NCI-H82 (cell line): ENCODE measurements at regions not wholly inside any gene's neighbourhood (a gene's known extent, or its start where the extent isn't known, plus 50 kb on each side); places are given as distances from the start of the nearest gene placed in this dataset.
"Not testable (repeated sequence)": the region's sequence is repeated elsewhere in the genome, so short reads cannot be mapped to it uniquely, and the experiment has no call there.

Experiments
- DNase-seq: peaks from one replicate; lab custom pipeline; 2025; lab: John Stamatoyannopoulos, UW

GRCh38 chr7:15143936-15144335 is 241.4 kb upstream of the DGKB start:
- no peak for DNase-seq

GRCh38 chr7:15143121-15143520 is 240.6 kb upstream of the DGKB start:
- no peak for DNase-seq

GRCh38 chr7:15140431-15140830 is 237.9 kb upstream of the DGKB start:
- no peak for DNase-seq

- DNase-seq: no peak
Measured at GRCh38 chr7:15131661-15132060, 229.1 kb upstream of the DGKB start.

DNA sequence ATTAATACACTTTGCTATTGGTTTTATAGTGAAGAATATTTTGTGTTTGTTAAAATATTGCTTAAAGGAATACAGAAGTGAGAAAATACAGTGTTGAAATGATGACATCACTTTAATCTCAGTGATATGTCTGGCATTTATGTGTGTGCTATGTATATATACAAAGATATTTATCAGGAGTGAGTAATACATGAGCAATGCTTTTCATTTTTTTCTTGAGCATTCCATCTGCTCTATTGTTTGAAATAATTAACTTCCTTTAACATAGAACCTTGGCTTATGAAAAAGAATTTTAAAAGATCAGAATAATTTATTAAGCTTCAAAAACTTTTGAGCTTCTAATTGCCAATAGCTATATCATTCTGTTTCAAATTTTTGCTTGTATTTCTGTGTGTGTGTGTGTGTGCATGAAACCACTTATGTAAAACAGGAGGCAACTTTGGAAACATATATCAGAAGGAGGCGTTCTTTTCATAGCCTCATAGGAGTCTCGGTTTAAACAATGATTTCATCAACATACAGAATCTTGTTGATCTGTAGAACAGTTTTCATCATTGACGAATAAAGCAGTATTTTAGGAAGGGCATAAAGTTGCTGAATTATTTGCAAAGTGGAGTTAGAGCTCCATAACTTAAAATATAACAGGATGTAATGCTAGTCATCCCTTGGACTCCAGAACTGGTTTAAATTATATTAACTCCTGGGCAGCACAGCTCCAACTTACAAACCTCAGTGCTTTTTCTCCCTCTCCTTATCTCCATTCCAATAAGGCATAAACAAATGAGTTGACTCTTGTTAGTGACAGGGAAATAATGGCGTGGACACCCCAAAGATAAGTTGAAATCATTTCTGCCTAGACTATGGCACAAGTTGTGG is 228.4 kb upstream of the DGKB start:
- DNase-seq: no peak

DNA sequence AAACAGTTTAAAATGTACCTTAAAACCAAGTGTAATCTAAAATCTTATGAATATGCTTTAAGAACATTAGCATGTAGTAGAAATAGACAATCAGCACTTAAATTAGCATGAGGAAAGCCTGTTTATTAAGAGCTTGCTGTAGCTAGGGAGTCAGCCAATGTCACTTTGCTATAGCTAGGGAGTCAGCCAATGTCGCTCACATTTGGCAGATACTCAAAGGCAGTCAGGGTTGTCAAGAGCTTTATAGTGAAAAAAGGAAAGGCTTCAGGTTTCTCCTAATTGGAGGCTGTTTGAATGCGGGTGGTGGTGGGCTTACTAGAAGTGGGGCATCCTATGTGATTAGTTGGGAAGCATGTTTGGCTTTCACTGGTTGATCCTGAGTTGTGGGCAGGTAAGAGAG is 226.2 kb upstream of the DGKB start:
- no peak for DNase-seq

- not testable (repeated sequence) for DNase-seq
Measured at GRCh38 chr7:15126653-15127052, 224.1 kb upstream of the DGKB start.

DNA sequence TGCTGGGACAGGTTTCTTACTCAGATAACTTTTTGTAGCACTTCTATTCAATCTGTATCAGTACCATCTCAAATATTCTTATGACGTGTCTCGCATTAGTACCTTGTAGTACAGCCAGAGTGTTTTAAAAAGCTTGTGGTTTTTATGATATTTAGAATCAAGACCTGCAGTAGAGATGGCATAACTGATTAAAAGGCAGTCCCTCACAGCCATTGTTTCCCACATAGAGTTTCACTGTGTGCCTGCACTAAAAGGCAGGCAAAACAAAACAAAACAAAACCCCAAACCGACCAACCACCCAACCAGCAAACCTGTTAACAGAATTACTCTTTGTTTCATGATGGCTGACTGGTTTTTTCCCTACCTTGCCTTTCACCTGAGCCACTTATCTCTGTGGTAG is 221.3 kb upstream of the DGKB start:
- DNase-seq: no peak

GRCh38 chr7:15113752-15114151 is 211.2 kb upstream of the DGKB start:
- DNase-seq: no peak

DNA sequence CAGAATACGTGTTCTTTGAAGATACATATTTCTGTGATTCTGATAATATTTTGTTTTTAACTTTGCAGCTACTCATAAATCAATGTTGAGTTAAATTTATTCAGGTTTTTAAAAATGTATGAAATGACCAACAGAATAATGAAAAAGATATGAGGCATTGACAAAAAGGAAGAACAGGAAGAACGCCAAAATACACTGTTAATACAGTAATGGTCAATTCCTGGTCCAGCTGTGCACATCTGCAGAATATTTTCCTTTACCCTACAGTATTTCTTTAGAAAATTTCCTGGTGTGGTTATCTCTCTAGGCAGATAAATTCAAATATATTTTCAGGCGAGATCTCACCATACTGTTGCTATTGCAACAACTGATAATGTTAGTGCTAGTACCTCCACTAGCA is 203.2 kb upstream of the DGKB start:
- no peak for DNase-seq

DNA sequence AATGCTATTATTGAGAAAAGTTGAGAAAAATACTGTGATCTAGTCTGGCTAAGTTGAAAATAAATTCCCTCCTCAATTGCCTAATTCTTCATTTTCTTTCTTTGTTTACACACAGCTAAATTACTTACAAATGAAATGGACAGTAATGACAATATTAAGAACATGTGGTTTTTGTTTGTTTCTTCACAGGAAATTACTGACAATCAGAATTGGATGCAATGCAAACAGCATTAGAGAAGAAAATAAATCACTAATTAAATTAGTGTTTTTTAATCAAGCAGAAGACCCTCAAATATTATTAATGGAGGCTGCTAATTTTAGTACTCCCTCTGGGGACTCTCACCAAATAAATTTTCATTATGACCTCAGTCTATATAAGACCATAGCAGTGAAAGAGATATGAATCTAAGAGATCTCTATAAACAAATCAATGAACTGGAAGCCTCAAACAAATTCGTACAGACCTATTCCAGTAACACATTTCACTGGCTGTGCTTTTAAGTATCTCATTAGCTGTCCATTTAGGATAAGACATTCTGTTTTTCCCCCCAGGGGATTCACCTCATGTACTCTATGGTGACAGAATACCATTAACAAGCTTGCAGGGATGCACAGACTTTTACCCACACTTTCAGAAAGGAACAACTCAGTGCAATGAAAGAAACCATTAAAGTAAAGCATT is 202.0 kb upstream of the DGKB start:
- peak; percentile 95 for DNase-seq

DNA sequence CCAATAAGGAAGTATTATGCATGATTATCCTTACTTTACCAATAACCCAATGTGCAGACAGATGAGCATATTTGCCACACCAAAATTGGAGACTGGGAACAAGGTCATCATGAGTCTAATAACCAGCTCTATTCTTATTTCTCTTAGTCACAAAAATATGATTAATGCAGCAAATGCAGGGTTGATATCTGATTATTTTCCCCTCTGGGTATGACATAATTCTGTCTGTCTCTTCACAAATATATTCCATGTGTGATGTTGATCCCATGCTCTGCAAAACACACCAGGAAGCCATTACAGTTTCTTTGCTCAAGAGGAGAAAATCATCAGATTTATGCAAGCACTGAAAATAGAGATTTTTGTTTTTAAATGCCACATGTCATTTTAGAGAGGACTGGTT is 196.5 kb upstream of the DGKB start:
- DNase-seq: no peak

GRCh38 chr7:15096853-15097252 is 194.3 kb upstream of the DGKB start:
- no peak for DNase-seq

- no peak for DNase-seq
Measured at GRCh38 chr7:15094989-15095388, 192.4 kb upstream of the DGKB start.

DNA sequence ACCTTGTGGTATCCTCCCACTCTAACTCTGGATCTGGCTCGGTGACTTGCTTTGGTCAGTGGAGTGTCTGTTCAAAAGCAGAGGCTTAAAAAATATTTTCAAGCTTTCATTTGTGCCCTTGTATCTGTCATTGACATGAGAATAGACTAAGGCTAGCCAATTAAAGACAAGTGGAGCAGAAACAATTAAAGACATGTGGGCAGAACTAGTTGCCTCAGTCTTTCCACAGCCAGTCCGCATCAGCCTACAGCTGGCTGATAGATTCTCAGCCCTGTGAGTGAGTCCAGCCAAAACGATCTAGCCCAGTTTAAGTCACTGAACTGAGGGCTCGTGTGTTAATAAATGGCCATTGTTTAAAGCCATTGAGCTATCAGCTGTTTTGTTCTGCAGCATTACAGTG is 185.2 kb upstream of the DGKB start:
- DNase-seq: no peak

- DNase-seq: no peak
Measured at GRCh38 chr7:15086862-15087261, 184.3 kb upstream of the DGKB start.

DNA sequence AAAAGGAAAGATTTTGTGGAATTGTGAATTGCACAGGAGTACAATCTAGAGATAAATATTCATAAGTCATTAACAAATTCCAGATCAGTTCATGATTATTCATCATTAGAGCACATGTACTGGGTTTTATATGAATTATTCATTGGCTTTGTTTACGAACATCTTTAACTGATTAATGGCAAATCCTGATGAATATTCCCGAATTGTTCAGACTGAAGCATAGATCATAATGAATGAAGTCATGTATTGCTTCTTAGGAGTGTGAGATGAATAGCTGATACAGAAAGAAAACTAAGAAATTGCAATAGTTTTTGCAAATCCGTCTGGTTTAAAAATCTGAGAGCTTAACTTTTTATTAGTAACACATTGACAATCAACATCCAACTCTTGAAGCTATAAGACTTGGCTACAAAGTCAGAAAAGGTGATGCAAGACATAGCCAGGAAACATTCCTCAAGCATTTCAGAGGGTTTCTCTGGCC is 183.6 kb upstream of the DGKB start:
- no peak for DNase-seq

- no peak for DNase-seq
Measured at GRCh38 chr7:15085366-15085765, 182.8 kb upstream of the DGKB start.

DNA sequence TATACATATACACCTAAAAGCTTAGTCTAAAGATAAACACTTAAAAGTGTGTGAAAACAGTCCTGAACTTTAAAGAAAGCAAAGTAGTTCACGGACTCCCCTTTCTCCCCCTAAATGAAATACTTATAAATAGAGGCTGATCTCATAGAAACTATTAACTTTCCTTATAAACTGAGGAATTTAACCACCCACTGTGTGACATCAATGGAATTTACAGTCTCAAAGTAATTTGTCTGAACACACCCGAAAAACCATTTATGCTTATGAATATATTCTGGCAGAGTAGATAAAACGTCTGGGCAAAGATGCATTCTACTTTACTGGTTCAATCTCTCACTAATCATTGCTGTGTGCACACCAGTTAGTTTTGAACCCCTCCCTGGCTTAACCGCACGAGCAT is 181.8 kb upstream of the DGKB start:
- DNase-seq: no peak

DNA sequence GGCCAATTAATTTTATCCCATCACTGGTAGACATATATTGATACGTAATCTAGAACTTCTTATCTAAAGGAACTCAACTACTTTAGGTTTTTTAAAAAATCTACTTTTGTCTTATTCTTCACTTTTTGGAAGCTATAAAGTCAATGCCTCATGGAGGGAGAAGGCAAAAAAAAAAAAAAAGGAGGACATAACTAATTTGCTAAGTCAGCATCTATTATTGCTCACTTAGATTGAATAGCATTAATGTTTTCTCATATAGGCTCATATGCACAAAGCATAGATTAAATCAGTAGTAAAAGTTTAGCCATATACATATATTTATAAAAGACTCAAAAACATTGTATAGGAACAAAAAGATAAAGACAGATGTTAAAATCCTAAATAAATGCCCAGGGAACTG is 179.3 kb upstream of the DGKB start:
- no peak for DNase-seq

GRCh38 chr7:15073301-15073700 is 170.8 kb upstream of the DGKB start:
- no peak for DNase-seq

GRCh38 chr7:15068324-15068723 is 165.8 kb upstream of the DGKB start:
- no peak for DNase-seq

DNA sequence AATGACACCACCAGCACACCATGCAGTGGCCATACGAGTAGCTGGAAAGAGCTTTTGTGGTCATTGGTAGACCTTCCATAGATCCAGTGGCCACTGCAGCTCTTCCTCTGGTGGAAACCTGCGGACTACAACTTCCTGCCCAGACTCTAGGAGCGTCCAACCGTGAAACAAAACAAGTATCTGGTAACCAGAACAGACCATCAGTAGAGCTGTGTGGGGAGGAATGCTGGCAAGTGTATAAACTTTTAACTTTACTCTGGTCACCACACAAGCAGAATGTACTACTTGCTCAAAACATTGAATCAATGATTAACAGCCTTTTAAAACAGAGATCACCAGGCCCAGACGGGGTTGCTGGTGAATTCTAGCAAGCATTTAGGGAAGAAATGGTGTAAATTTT is 154.7 kb upstream of the DGKB start:
- no peak for DNase-seq

DNA sequence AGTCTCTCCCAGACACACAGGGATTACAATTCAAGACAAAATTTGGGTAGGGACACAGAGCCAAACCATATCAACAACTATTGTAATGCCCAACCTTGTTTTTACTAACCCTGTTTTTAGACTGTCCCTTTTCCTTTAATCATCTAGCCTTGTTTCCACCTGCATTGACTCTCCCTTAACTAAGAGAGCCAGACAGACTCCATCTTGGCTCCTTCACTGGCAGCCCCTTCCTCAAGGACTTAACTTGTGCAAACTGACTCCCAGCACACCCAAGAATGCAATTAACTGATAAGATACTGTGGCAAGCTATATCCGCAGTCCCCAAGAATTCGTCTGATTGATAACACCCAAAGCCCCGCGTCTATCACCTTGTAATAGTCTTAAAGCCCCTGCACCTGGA is 151.8 kb upstream of the DGKB start:
- DNase-seq: peak; percentile 83
